HG03196 (cell line): ENCODE measurements at regions not wholly inside any gene's neighbourhood (a gene's known extent, or its start where the extent isn't known, plus 50 kb on each side); places are given as distances from the start of the nearest gene placed in this dataset.

Experiments
- ATAC-seq: cut with Tn5 transposase; IDR thresholded peaks from one replicate; pipeline ENCODE4 v1.9.1; 2021; ENCODE audit not compliant: unreplicated experiment

DNA sequence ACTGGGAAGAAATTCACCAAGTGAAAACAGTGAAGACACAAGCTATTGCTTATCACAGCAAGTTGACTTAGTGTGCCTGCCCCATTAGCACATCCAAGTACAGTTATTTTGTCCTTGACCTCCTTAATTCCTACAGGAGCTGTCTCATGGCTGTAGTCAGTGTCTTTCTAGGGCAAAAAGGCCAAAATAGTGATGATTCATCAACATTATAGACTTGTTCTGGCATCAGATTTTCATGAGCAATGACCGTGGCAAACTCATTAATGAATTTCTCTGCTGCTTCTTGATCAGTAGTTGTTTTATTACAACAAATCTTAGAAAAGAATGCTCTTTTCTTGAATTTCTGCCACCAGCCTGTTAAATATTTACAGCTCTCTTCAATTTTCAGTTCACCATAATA is 1169.3 kb upstream of the DDX18 start:
- no peak for ATAC-seq

DNA sequence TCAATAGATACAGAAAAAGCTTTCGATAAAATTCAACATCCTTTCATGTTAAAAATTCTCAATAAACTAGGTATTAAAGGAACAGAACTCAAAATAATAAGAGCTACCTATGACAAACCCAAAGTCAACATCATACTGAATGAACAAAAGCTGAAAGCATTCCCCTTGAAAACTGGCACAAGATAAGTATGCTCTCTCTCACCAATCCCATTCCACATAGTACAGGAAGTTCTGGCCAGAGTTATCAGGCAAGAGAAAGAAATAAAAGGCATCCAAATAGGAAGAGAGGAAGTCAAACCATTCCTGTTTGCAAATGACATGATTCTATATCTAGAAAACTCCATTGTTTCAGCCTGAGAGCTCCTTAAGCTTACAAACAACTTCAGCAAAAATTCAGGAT is 1145.8 kb upstream of the DDX18 start:
- ATAC-seq, result no peak

GRCh38 chr2:116669782-116670181 is 1144.7 kb upstream of the DDX18 start:
- no peak for ATAC-seq

- ATAC-seq, result no peak
These were observed 1140.3 kb upstream of the DDX18 start for GRCh38 chr2:116674188-116674587.

DNA sequence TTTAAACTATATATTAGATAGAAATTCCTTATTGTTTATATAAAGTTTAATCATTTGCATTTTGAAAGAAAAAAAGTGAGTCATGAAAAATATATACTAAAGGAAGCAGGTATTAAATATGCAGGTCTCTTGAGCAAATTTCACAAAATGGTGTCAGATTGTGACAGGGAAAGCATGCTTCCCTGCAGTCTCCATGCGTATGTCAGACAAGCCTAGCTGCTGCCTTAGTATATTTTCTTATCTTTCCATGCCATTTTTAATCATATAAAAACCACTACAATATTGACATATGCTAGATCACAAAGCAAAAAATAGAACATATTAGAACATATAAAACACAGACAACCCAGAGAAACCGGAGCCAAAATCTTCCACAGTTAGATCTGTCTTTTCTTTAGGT is 1137.7 kb upstream of the DDX18 start:
- ATAC-seq, result no peak

DNA sequence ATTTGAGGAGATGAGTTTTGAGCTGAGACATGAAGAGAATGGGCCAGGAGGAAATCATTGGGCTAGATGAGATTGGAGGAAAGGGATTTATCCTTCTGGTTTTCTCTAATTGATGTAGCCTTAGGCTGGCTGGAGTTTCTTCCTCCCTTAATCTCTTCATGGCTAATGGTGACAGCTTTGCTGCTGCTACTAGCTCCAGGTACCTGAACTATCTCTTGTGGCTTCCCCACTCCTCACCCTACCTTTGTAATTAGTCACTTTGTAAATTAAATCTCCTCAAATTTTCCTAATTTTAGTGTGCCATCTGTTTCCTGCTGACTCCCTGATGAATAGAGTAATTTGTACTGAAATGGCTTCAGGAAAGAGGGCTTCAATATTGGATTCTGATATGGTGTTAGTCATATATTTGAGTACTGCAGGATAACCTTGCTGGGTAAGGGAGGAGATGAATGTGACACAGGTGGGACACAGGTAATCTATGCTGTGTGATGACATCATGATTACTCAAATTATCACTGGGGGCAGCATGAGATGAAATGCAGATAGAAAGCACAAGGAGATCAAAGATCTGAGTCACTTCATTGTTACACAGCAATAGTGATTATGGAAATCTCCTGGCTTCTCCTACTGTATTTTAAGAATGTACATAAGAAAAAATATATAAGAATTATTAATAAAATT is 1134.1 kb upstream of the DDX18 start:
- no peak for ATAC-seq

DNA sequence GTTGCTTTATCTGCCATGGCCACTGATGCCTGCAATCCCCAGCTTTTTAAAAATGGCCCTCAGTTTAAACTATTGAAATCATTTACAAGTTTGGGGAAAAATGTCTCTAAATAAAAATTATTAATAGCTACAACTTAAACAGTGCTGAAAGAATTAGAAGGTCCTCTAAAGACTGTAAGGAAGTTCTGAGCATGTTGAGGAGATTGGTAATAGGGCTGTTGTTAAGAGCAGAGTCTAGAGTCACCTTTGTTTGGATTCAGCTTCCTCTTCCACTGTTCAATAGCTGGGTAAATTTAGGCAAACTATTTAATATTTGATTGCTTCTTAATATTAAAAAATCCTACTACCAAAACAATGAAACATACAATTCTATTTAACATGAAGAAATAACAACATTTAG is 1127.1 kb upstream of the DDX18 start:
- ATAC-seq, result no peak

DNA sequence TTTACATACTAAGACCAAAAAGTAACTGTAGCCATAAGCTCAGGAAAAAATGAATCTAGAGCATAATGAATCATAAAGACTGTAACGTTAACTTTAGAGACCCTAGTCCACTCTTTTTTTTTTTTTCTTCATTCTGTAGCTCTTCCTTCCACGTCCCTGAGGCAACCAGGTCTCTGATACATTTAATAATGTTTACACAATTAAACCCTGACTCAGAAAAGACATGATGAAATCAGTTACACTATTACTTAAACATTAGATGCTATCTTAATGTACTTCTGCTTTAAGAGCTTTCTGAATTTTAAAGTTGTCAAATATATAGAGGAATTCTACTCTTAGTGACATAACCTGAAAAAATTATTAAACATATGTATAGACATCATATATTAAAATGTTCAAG is 1121.5 kb upstream of the DDX18 start:
- no peak for ATAC-seq

DNA sequence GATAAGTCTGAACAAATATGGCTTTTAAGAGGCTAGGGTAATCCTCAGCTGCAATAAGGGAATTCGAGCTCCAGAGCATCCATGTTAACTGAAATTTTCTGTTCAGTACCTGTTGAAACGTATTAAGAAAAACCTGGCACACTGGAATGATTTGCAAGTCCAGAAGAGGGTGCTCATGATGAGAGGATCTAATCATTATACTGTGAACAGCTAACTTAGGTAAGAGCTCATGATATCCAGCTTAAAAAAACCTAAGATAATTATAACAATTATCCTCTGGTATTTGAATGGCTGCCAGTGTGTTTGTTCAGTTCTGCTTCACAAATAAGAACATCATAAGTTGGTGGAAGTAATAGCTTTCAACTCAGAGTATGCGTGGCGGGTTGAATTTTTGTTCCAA is 1118.3 kb upstream of the DDX18 start:
- ATAC-seq, result no peak

- ATAC-seq, result no peak
These were observed 1117.6 kb upstream of the DDX18 start for GRCh38 chr2:116696903-116697302.

DNA sequence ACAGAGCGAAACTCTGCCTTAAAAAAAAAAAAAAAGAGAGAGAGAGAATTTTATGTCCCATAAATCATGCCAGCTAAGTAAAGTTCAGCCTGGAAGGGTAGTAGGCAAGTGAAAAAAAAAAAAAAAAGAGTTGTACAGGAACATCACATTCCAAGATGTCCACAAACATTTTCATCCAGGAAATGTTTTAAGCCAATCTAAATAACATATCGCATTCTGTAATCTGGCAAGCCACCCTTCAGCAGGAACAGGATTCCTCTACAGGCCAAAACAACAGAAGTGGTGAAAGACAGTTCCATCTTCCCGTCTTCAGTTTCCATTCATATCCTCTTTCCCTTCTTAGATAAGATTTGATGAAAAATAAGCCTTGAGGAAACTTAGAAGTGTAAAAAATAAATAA is 1108.1 kb upstream of the DDX18 start:
- ATAC-seq, result no peak

DNA sequence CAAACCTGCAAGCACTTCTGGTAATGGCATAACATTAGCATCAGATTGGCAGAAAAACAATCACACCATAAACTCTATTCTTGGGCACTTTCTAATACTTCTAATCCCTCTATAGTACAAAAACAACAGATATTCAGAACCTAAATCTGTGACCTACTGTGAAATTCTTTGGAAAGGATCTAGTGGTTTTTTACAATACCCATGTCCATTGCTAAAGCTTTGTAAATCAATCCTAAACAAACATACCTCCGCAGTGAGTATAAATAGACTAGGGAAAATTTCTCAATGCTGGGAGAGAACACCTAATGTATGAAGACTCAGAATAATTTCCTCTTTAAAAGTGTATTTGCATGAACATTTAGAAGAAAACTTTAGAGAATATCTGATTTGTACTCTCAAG is 1098.5 kb upstream of the DDX18 start:
- no peak for ATAC-seq

DNA sequence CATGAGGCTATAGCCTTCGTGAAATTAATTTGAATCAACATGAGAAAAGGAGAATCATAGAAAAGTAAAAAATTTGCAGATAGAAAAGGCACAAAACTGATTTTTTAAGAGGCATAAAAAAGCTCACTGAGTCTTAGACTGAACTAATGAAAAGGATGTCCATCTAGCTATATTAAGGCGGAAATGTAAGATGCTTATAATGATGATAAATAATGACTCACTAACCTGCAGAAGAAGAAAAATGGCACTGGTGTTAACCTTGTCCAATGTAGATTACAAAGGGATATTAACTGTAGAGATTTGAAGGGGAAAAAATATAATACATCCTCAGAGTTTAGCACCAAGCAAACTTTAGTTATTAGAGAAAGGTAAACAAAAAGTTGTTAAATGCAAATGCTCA is 1098.0 kb upstream of the DDX18 start:
- ATAC-seq, result no peak

- ATAC-seq, result no peak
These were observed 1096.7 kb upstream of the DDX18 start for GRCh38 chr2:116717832-116718231.

DNA sequence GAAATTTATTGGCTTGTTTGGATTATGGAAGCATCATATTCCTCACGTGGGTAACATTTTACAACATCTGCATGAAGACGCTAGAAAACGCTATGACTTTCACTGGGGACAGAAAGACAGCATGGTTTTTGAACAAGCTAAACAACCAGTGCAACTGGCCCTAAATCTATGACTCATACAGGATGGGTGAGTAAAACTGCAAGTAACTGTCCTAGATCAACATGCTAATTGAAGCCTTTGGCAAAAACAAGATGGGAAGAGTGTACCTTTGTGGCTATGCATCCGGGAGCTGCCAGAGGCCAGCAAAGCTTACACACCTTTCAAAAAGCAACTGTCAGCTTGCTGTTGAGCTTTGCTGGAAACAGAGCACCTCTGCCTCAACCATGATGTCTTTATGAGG is 1096.0 kb upstream of the DDX18 start:
- no peak for ATAC-seq

- no peak for ATAC-seq
These were observed 1094.7 kb upstream of the DDX18 start for GRCh38 chr2:116719836-116720235.

DNA sequence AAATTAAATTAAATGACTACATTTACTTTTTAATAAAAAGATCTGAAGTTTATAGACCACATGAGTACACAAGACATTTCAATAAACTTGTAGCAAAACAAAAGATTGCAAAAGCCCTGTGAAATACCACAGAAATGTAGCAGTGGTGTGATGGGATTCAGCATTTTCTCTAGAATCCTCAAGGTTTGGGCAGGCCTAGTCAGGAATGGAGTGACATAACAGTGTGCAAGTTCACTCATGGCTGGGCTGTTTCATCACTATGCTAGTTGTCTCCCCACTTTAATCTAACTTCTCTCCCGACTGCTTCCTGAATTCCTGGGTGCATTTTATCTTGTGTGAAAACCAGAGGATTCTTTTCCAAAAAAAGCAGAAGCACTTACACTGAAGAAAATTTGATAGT is 1089.9 kb upstream of the DDX18 start:
- no peak for ATAC-seq

DNA sequence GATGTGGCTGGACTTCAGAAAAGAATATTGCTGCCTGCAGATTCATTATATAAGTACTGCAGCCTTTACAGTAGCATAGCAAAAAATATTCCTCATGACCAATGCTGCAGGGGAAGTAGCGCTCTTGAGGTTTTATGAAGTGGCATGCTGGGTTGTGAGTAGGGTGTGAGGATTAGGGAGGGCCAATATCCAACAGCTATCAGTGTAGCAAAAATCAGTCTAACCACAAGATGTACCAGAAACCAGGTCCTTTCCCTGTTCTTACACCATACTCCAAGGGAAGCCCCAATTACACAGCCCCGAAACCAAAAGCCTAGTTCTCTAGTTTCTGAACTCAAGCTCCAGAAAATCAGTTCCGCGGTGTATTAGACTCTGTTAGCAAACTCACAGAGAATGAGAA is 1082.2 kb upstream of the DDX18 start:
- no peak for ATAC-seq

GRCh38 chr2:116733699-116734098 is 1080.8 kb upstream of the DDX18 start:
- ATAC-seq, result no peak

- ATAC-seq, result no peak
These were observed 1076.5 kb upstream of the DDX18 start for GRCh38 chr2:116737951-116738350.

- no peak for ATAC-seq
These were observed 1067.4 kb upstream of the DDX18 start for GRCh38 chr2:116747103-116747502.

DNA sequence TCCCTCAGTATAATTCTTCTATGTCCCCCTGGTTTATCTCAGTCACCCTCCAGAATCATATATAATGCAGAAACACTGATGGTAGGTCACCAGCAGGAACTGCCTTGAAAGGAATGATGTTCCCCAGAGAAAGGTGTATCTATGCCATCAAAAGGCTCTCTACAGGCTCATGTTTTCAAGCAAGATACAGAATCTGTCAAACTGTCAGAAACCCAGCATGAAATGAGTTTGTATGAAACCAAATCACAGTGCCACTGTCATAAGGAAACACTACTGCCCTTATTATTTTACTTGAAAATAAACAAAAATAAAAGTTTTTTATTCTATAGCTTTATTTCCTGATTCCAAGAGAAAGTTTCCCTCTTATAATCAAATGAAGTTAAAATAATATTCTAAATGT is 1064.5 kb upstream of the DDX18 start:
- no peak for ATAC-seq

GRCh38 chr2:116754381-116755101 is 1060.0 kb upstream of the DDX18 start:
- ATAC-seq, result no peak
